ENCODE measurements at regions not wholly inside any gene's neighbourhood (a gene's known extent, or its start where the extent isn't known, plus 50 kb on each side); places are given as distances from the start of the nearest gene placed in this dataset.

DNA sequence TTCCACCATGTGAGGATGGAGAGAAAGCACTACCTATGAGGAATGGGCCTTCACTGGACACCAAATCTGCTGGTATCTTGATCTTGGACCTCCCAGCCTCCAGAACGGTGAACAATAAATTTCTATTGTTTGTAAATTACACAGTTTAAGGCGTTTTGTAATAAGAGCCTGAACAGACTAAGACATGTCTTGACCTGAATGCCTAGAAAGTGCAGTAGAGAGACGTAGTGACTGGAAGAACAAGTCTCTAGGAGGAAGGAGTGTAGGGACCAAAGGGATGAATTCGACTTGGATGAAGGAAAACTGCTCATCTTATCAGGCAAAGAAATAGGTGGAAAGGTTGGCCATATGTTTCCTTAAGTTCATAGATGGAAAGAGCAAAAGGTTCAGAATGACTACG, 309.8 kb upstream of the RGMB start:
- no peaks in the 10 kb centered on the region for H3K36me3 Mint-ChIP-seq (ENCODE audit: low read depth, unreplicated experiment)
- no peaks in the 10 kb centered on the region for H3K9me3 Mint-ChIP-seq (ENCODE audit: unreplicated experiment)
- no peaks in the 10 kb centered on the region for H3K27me3 Mint-ChIP-seq (ENCODE audit: unreplicated experiment)
- DNase-seq (ENCODE audit: low spot score) = no peak
- H3K27ac Mint-ChIP-seq (ENCODE audit: unreplicated experiment) = no peak overlapping the region
- no peaks in the 10 kb centered on the region for H3K4me1 Mint-ChIP-seq (ENCODE audit: unreplicated experiment)
- TF ChIP-seq, protein P1, sequence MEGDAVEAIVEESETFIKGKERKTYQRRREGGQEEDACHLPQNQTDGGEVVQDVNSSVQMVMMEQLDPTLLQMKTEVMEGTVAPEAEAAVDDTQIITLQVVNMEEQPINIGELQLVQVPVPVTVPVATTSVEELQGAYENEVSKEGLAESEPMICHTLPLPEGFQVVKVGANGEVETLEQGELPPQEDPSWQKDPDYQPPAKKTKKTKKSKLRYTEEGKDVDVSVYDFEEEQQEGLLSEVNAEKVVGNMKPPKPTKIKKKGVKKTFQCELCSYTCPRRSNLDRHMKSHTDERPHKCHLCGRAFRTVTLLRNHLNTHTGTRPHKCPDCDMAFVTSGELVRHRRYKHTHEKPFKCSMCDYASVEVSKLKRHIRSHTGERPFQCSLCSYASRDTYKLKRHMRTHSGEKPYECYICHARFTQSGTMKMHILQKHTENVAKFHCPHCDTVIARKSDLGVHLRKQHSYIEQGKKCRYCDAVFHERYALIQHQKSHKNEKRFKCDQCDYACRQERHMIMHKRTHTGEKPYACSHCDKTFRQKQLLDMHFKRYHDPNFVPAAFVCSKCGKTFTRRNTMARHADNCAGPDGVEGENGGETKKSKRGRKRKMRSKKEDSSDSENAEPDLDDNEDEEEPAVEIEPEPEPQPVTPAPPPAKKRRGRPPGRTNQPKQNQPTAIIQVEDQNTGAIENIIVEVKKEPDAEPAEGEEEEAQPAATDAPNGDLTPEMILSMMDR (IDR thresholded peaks at IDR 0.05; ENCODE audit: unreplicated experiment) = no peak
- no peak overlapping the region for H3K4me3 Mint-ChIP-seq (ENCODE audit: unreplicated experiment)

DNA sequence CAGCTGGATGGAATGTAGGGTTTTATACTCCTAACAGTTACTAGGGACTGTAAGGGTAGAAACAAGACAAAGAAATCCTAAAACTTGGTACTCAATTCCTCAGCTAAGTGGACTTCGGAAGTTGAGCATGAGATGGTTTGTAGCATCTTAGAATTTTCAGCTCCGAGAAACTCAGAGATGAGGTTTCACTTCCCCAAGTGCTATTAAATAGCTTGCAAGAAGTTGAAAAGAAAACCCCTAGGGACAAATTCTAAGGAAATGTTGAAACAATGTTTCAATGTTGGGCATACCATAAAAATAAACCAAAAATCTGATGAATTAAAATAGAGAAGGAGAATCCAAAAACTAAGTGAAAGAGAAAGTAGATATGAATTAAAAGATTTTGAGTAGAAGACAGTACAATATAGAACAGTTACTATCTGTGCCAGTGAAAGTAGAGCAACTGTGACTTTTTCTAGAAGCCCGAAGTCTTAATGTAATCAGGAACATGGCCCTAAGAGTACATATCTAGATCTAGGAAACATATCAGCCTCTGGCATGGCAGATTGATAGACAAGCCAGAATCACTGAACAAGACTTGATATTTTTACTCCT, 308.6 kb upstream of the RGMB start:
- no peak for DNase-seq (ENCODE audit: low spot score)
- H3K9me3 Mint-ChIP-seq (ENCODE audit: unreplicated experiment) = no peaks in the 10 kb centered on the region
- TF ChIP-seq, protein P1 (IDR thresholded peaks at IDR 0.05; ENCODE audit: unreplicated experiment) = no peak
- no peak overlapping the region for H3K27ac Mint-ChIP-seq (ENCODE audit: unreplicated experiment)
- H3K27me3 Mint-ChIP-seq (ENCODE audit: unreplicated experiment) = no peaks in the 10 kb centered on the region
- no peak overlapping the region for H3K4me3 Mint-ChIP-seq (ENCODE audit: unreplicated experiment)
- H3K36me3 Mint-ChIP-seq (ENCODE audit: low read depth, unreplicated experiment) = no peaks in the 10 kb centered on the region
- no peaks in the 10 kb centered on the region for H3K4me1 Mint-ChIP-seq (ENCODE audit: unreplicated experiment)

DNA sequence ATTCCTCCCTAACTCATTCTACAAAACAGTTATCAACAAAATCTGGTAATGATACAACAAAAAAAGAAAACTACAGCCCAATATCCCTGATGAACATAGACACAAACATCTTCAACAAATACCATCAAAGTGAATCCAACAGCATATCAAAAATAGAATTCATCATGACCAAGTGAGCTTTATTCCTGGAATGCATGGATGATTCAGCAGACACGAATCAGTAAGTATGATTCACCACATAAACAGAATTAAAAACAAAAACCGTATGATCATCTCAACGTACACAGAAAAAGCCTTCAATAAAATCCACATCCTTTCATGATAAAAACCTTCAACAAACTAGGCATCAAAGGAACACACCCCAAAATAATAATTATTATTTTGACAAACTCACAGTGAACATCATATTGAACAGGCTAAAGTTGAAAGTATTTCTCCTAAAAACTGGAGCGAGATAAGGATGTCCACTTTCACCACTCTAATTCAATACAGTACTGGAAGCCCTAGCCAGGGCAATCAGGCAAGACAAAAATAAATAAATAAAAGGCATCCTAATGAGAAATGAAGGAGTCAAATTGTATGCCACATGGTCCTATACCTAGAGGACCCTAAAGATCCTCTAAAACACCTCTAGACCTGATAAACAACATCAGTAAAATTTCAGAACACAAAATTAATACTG, 305.1 kb upstream of the RGMB start:
- Mint-ChIP-seq H3K9me3 (ENCODE audit: unreplicated experiment) (no peaks in the 10 kb centered on the region), H3K36me3 (ENCODE audit: low read depth, unreplicated experiment) (no peaks in the 10 kb centered on the region), H3K27me3 (ENCODE audit: unreplicated experiment) (no peaks in the 10 kb centered on the region), H3K4me3 (ENCODE audit: unreplicated experiment) (no peak overlapping the region), H3K4me1 (ENCODE audit: unreplicated experiment) (no peaks in the 10 kb centered on the region), H3K27ac (ENCODE audit: unreplicated experiment) (no peak overlapping the region)
- TF ChIP-seq, protein P1 (IDR thresholded peaks at IDR 0.05; ENCODE audit: unreplicated experiment) = no peak
- no peak for DNase-seq (ENCODE audit: low spot score)

DNA sequence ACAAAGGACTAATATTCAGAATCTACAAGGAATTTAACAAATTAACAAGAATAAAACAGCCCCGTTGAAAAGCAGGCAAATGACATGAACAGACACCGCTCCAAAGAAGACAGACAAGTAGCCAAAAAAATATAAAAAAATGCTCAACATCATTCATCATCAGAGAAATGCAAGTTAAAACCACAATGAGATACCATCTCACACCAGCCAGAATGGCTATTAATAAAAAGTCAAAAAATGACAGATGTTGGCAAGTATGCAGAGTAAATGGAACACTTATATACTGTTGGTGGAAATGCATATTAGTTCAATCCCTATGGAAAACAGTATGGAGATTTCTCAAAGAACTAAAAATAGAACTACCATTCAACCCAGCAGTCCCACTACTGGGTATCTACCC, 302.7 kb upstream of the RGMB start:
- no peaks in the 10 kb centered on the region for H3K27me3 Mint-ChIP-seq (ENCODE audit: unreplicated experiment)
- H3K9me3 Mint-ChIP-seq (ENCODE audit: unreplicated experiment) = no peaks in the 10 kb centered on the region
- no peak overlapping the region for H3K4me3 Mint-ChIP-seq (ENCODE audit: unreplicated experiment)
- H3K36me3 Mint-ChIP-seq (ENCODE audit: low read depth, unreplicated experiment) = no peaks in the 10 kb centered on the region
- DNase-seq (ENCODE audit: low spot score) = no peak
- no peak overlapping the region for H3K27ac Mint-ChIP-seq (ENCODE audit: unreplicated experiment)
- no peaks in the 10 kb centered on the region for H3K4me1 Mint-ChIP-seq (ENCODE audit: unreplicated experiment)
- TF ChIP-seq, protein P1 (IDR thresholded peaks at IDR 0.05; ENCODE audit: unreplicated experiment) = no peak

DNA sequence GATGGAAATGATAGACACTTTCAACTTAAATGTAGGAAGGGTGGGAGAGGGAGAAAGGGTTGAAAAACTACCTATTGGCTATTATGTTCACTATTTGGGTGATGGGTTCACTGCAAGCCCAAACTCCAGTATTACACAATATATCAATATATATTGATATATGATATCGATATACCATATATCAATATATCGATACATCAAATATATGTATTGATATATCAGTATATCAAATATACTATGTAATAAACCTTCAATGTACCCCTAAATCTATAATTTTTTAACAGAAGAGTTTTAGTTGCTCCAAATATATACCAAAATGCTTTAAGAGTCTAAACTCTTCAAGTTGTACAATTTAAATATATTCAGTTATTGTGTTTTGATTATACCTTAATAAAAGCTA, 302.0 kb upstream of the RGMB start:
- H3K9me3 Mint-ChIP-seq (ENCODE audit: unreplicated experiment) = no peaks in the 10 kb centered on the region
- no peak for DNase-seq (ENCODE audit: low spot score)
- H3K4me3 Mint-ChIP-seq (ENCODE audit: unreplicated experiment) = no peak overlapping the region
- TF ChIP-seq, protein P1 (IDR thresholded peaks at IDR 0.05; ENCODE audit: unreplicated experiment) = no peak
- H3K4me1 Mint-ChIP-seq (ENCODE audit: unreplicated experiment) = no peaks in the 10 kb centered on the region
- H3K27me3 Mint-ChIP-seq (ENCODE audit: unreplicated experiment) = no peaks in the 10 kb centered on the region
- no peak overlapping the region for H3K27ac Mint-ChIP-seq (ENCODE audit: unreplicated experiment)
- no peaks in the 10 kb centered on the region for H3K36me3 Mint-ChIP-seq (ENCODE audit: low read depth, unreplicated experiment)

Data from endothelial cell (in vitro differentiated cells).